COR-L47 (cell line): ENCODE measurements at regions not wholly inside any gene's neighbourhood (a gene's known extent, or its start where the extent isn't known, plus 50 kb on each side); places are given as distances from the start of the nearest gene placed in this dataset.
A peak's percentile ranks its signal among the peaks of the same experiment; 100 is the strongest.
"Not testable (repeated sequence)": the region's sequence is repeated elsewhere in the genome, so short reads cannot be mapped to it uniquely, and the experiment has no call there.

ENCODE experiments used
- DNase-seq: peaks from one replicate; lab custom pipeline; 2025; lab: John Stamatoyannopoulos, UW

- no peak for DNase-seq
Observed at GRCh38 chr16:13808102-13808501, 111.9 kb upstream of the ERCC4 start.

GRCh38 chr16:13809765-13810164 is 110.2 kb upstream of the ERCC4 start:
- no peak for DNase-seq

GRCh38 chr16:13811834-13812233 is 108.1 kb upstream of the ERCC4 start:
- DNase-seq = no peak

GRCh38 chr16:13816701-13817100 is 103.3 kb upstream of the ERCC4 start:
- DNase-seq = no peak

- DNase-seq = no peak
Observed at GRCh38 chr16:13823501-13823900, 96.5 kb upstream of the ERCC4 start.

- DNase-seq = no peak
Observed at GRCh38 chr16:13829697-13830299, 90.2 kb upstream of the ERCC4 start.

- no peak for DNase-seq
Observed at GRCh38 chr16:13833515-13833914, 86.4 kb upstream of the ERCC4 start.

- DNase-seq = no peak
Observed at GRCh38 chr16:13835387-13835786, 84.6 kb upstream of the ERCC4 start.

GRCh38 chr16:13835935-13836730 is 83.8 kb upstream of the ERCC4 start:
- no peak for DNase-seq

GRCh38 chr16:13838401-13839190 is 81.4 kb upstream of the ERCC4 start:
- DNase-seq = no peak

- no peak for DNase-seq
Observed at GRCh38 chr16:13839577-13839976, 80.4 kb upstream of the ERCC4 start.

GRCh38 chr16:13845232-13845631 is 74.7 kb upstream of the ERCC4 start:
- DNase-seq = no peak

GRCh38 chr16:13848795-13849194 is 71.2 kb upstream of the ERCC4 start:
- no peak for DNase-seq

GRCh38 chr16:13850173-13850572 is 69.8 kb upstream of the ERCC4 start:
- not testable (repeated sequence) for DNase-seq

GRCh38 chr16:13852827-13853226 is 67.1 kb upstream of the ERCC4 start:
- DNase-seq = no peak

- no peak for DNase-seq
Observed at GRCh38 chr16:13856398-13856797, 63.6 kb upstream of the ERCC4 start.

- DNase-seq = no peak
Observed at GRCh38 chr16:13856811-13857511, 63.0 kb upstream of the ERCC4 start.

GRCh38 chr16:13858873-13859580 is 60.9 kb upstream of the ERCC4 start:
- DNase-seq = no peak

GRCh38 chr16:13863075-13863765 is 56.7 kb upstream of the ERCC4 start:
- no peak for DNase-seq

- no peak for DNase-seq
Observed at GRCh38 chr16:13864689-13865088, 55.3 kb upstream of the ERCC4 start.

- DNase-seq = peak; percentile 50
Observed at GRCh38 chr16:13866073-13866472, 53.9 kb upstream of the ERCC4 start.
